ENCODE measurements at regions not wholly inside any gene's neighbourhood (a gene's known extent, or its start where the extent isn't known, plus 50 kb on each side); places are given as distances from the start of the nearest gene placed in this dataset.
"Not testable (repeated sequence)": the region's sequence is repeated elsewhere in the genome, so short reads cannot be mapped to it uniquely, and the experiment has no call there.

DNA sequence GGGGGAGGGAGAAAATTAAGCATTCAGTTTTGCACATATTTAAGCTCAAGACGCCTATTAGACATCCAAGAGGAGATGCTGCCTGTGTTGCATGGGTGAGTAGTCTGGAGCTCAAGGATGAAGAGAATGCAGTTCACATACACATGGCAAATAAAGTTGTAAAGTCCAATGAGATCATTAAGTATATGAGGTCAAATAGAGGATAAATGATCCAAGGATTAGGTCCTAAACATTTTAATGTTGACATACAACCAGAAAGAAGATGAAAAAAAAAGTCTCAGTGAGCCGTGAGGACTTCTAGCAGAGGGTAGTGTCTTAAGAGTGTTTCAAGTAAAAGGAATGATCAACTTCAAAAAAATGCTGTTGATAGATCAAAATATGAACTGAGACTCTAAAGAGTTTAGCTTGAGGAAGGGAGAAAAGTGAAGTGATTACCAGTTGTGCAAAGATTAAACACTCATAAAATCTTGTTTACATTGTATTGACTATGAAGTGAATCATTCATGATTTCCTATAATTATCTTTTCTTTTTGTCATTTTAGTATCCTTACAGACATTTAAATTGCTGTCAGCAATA is 251.8 kb downstream of the ZNF608 start:
- DNase-seq, result no peak
- ChIA-PET CTCF (no interaction called here), POLR2A (no interaction called here)
- WGBS (ENCODE audit: insufficient coverage), result 94% methylated on average over 2 of the region's 2 CpGs
- no peak overlapping the region for H3K27ac ChIP-seq (ENCODE audit: insufficient read depth in 1 of 2, low read depth in 1 of 2, low read length in 2 of 2, poor library complexity in 1 of 2, severe bottlenecking in 2 of 2)
- H3K4me3 ChIP-seq (ENCODE audit: control insufficient read depth in 1 of 7, extremely low read depth in 1 of 7, insufficient read depth in 4 of 7, low read depth in 2 of 7, low read length in 6 of 7), result no peak overlapping the region
- H3K27me3 ChIP-seq (replicated peaks in 2 of 5; ENCODE audit: control insufficient read depth in 4 of 5, insufficient read depth in 5 of 5, low read length in 4 of 5), result no peaks in the 10 kb centered on the region
- H3K4me1 ChIP-seq (ENCODE audit: control extremely low read depth in 1 of 4, control insufficient read depth in 4 of 4, insufficient read depth in 4 of 4, low read length in 3 of 4), result no peaks in the 10 kb centered on the region
- no peaks in the 10 kb centered on the region for H3K36me3 ChIP-seq (ENCODE audit: control insufficient read depth in 4 of 4, insufficient read depth in 4 of 4, low read length in 3 of 4)
- H3K9me3 ChIP-seq (ENCODE audit: control extremely low read depth in 1 of 5, control insufficient read depth in 4 of 5, insufficient read depth in 2 of 5, low read depth in 1 of 5, low read length in 4 of 5), result peaks cover 0 to 12% (median 8%) of the 10 kb centered on the region in 5 experiments

- Histone ChIP-seq H3K4me3 (ENCODE audit: control insufficient read depth in 1 of 7, extremely low read depth in 1 of 7, insufficient read depth in 4 of 7, low read depth in 2 of 7, low read length in 6 of 7) (no peak overlapping the region), H3K27me3 (replicated peaks in 2 of 5; ENCODE audit: control insufficient read depth in 4 of 5, insufficient read depth in 5 of 5, low read length in 4 of 5) (no peaks in the 10 kb centered on the region), H3K36me3 (ENCODE audit: control insufficient read depth in 4 of 4, insufficient read depth in 4 of 4, low read length in 3 of 4) (no peaks in the 10 kb centered on the region), H3K27ac (ENCODE audit: insufficient read depth in 1 of 2, low read depth in 1 of 2, low read length in 2 of 2, poor library complexity in 1 of 2, severe bottlenecking in 2 of 2) (no peak overlapping the region), H3K9me3 (ENCODE audit: control extremely low read depth in 1 of 5, control insufficient read depth in 4 of 5, insufficient read depth in 2 of 5, low read depth in 1 of 5, low read length in 4 of 5) (peaks cover 0 to 14% (median 12%) of the 10 kb centered on the region in 5 experiments), H3K4me1 (ENCODE audit: control extremely low read depth in 1 of 4, control insufficient read depth in 4 of 4, insufficient read depth in 4 of 4, low read length in 3 of 4) (no peaks in the 10 kb centered on the region)
- no peak for DNase-seq
- POLR2A ChIA-PET, result no interaction called here
- WGBS (ENCODE audit: insufficient coverage), result 97% methylated on average over 12 of the region's 13 CpGs
- CTCF ChIA-PET, result no interaction called here
These were observed 253.8 kb downstream of the ZNF608 start for GRCh38 chr5:124492444-124493224.

DNA sequence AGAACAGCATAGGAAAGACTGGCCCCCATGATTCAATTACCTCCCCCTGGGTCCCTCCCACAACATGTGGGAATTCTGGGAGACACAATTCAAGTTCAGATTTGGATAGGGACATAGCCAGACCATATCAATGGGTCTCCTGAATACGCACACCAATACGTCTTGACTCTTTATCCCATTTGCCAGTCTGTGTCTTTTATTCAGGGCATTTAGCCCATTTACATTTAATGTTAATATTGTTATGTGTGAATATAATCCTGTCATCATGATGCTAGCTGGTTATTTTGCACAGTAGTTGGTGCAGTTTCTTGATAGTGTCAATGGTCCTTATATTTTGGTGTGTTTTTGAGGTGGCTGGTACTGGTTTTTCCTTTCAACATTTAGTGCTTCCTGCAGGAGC is 256.1 kb downstream of the ZNF608 start:
- H3K4me3 ChIP-seq (ENCODE audit: control insufficient read depth in 1 of 7, extremely low read depth in 1 of 7, insufficient read depth in 4 of 7, low read depth in 2 of 7, low read length in 6 of 7), result not testable (repeated sequence)

DNA sequence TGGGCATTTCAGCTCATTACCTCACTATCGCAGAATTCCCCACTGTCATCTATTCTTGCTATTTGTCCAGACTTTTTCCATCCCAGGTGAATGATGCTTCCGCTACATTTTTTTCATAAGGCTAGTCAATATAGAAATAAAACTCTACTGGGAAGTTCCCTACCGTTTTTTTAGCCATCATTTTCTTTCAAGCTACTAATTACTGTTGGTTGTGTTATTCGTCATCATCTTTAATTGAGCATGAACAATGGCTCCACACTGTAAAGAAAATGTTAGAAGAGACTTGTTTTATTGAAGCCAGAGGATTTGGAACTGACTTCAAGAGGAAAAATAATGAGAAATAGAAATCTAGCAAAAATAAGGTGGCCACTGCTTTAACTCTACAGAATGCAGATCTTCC is 265.0 kb downstream of the ZNF608 start:
- CTCF ChIA-PET, result interaction anchor here (0.9 kb wide), 1 partner anchor 43 kb away, joined by 3 read pairs; no protein-coding TSS in a partner anchor
- no peaks in the 10 kb centered on the region for H3K4me1 ChIP-seq (ENCODE audit: control extremely low read depth in 1 of 4, control insufficient read depth in 4 of 4, insufficient read depth in 4 of 4, low read length in 3 of 4)

More for the DNA sequence above, 256.1 kb downstream of the ZNF608 start:
- DNase-seq; H3K27ac ChIP-seq (ENCODE audit: insufficient read depth in 1 of 2, low read depth in 1 of 2, low read length in 2 of 2, poor library complexity in 1 of 2, severe bottlenecking in 2 of 2); POLR2A ChIA-PET; H3K4me1 ChIP-seq (ENCODE audit: control extremely low read depth in 1 of 4, control insufficient read depth in 4 of 4, insufficient read depth in 4 of 4, low read length in 3 of 4); CTCF ChIA-PET; H3K27me3 ChIP-seq (replicated peaks in 2 of 5; ENCODE audit: control insufficient read depth in 4 of 5, insufficient read depth in 5 of 5, low read length in 4 of 5); H3K36me3 ChIP-seq (ENCODE audit: control insufficient read depth in 4 of 4, insufficient read depth in 4 of 4, low read length in 3 of 4): not testable (repeated sequence)
- WGBS (ENCODE audit: insufficient coverage), result no CpG with 5 or more reads among the region's 2 CpGs
- peaks cover 0 to 16% (median 12%) of the 10 kb centered on the region in 5 experiments for H3K9me3 ChIP-seq (ENCODE audit: control extremely low read depth in 1 of 5, control insufficient read depth in 4 of 5, insufficient read depth in 2 of 5, low read depth in 1 of 5, low read length in 4 of 5)

GRCh38 chr5:124480964-124481363 is 265.5 kb downstream of the ZNF608 start:
- ChIA-PET CTCF (interaction anchor here (0.9 kb wide), 1 partner anchor 44 kb away, joined by 3 read pairs; no protein-coding TSS in a partner anchor), POLR2A (no interaction called here)
- H3K27me3 ChIP-seq (replicated peaks in 2 of 5; ENCODE audit: control insufficient read depth in 4 of 5, insufficient read depth in 5 of 5, low read length in 4 of 5), result no peaks in the 10 kb centered on the region
- H3K4me3 ChIP-seq (ENCODE audit: control insufficient read depth in 1 of 7, extremely low read depth in 1 of 7, insufficient read depth in 4 of 7, low read depth in 2 of 7, low read length in 6 of 7), result no peak overlapping the region
- H3K36me3 ChIP-seq (ENCODE audit: control insufficient read depth in 4 of 4, insufficient read depth in 4 of 4, low read length in 3 of 4), result no peaks in the 10 kb centered on the region
- no peak overlapping the region for H3K27ac ChIP-seq (ENCODE audit: insufficient read depth in 1 of 2, low read depth in 1 of 2, low read length in 2 of 2, poor library complexity in 1 of 2, severe bottlenecking in 2 of 2)
- DNase-seq, result no peak
- peaks cover 0 to 1% (median 0%) of the 10 kb centered on the region in 5 experiments for H3K9me3 ChIP-seq (ENCODE audit: control extremely low read depth in 1 of 5, control insufficient read depth in 4 of 5, insufficient read depth in 2 of 5, low read depth in 1 of 5, low read length in 4 of 5)
- H3K4me1 ChIP-seq (ENCODE audit: control extremely low read depth in 1 of 4, control insufficient read depth in 4 of 4, insufficient read depth in 4 of 4, low read length in 3 of 4), result no peaks in the 10 kb centered on the region
- WGBS (ENCODE audit: insufficient coverage), result 100% methylated on average over 2 of the region's 5 CpGs

More for the DNA sequence above, 265.0 kb downstream of the ZNF608 start:
- Histone ChIP-seq H3K4me3 (ENCODE audit: control insufficient read depth in 1 of 7, extremely low read depth in 1 of 7, insufficient read depth in 4 of 7, low read depth in 2 of 7, low read length in 6 of 7) (no peak overlapping the region), H3K9me3 (ENCODE audit: control extremely low read depth in 1 of 5, control insufficient read depth in 4 of 5, insufficient read depth in 2 of 5, low read depth in 1 of 5, low read length in 4 of 5) (peaks cover 0 to 1% (median 0%) of the 10 kb centered on the region in 5 experiments), H3K27ac (ENCODE audit: insufficient read depth in 1 of 2, low read depth in 1 of 2, low read length in 2 of 2, poor library complexity in 1 of 2, severe bottlenecking in 2 of 2) (no peak overlapping the region), H3K27me3 (replicated peaks in 2 of 5; ENCODE audit: control insufficient read depth in 4 of 5, insufficient read depth in 5 of 5, low read length in 4 of 5) (no peaks in the 10 kb centered on the region), H3K36me3 (ENCODE audit: control insufficient read depth in 4 of 4, insufficient read depth in 4 of 4, low read length in 3 of 4) (no peaks in the 10 kb centered on the region)
- 100% methylated on average over 3 of the region's 4 CpGs for WGBS (ENCODE audit: insufficient coverage)
- POLR2A ChIA-PET, result no interaction called here
- DNase-seq, result no peak

DNA sequence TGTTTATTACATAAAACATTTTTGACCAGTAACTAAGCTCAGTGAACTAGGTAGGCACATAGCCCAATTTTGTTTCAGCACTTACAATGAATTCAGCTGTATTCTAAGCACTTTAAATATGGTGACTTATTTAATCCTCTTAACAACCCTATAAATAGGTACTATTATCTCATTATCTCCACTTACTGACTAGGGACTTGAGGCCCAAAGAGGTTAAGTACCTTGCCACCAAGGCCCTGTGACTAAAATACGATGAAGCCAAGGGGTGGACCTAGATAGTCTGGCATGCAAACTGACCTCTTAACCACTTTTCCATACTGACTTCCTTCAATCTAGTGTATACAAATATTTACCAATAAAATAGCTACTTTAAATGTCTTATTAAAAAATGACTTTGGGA is 266.4 kb downstream of the ZNF608 start:
- Histone ChIP-seq H3K27ac (ENCODE audit: insufficient read depth in 1 of 2, low read depth in 1 of 2, low read length in 2 of 2, poor library complexity in 1 of 2, severe bottlenecking in 2 of 2) (no peak overlapping the region), H3K4me3 (ENCODE audit: control insufficient read depth in 1 of 7, extremely low read depth in 1 of 7, insufficient read depth in 4 of 7, low read depth in 2 of 7, low read length in 6 of 7) (no peak overlapping the region), H3K36me3 (ENCODE audit: control insufficient read depth in 4 of 4, insufficient read depth in 4 of 4, low read length in 3 of 4) (no peaks in the 10 kb centered on the region), H3K9me3 (ENCODE audit: control extremely low read depth in 1 of 5, control insufficient read depth in 4 of 5, insufficient read depth in 2 of 5, low read depth in 1 of 5, low read length in 4 of 5) (peaks cover 0 to 1% (median 0%) of the 10 kb centered on the region in 5 experiments), H3K27me3 (replicated peaks in 2 of 5; ENCODE audit: control insufficient read depth in 4 of 5, insufficient read depth in 5 of 5, low read length in 4 of 5) (no peaks in the 10 kb centered on the region), H3K4me1 (ENCODE audit: control extremely low read depth in 1 of 4, control insufficient read depth in 4 of 4, insufficient read depth in 4 of 4, low read length in 3 of 4) (no peaks in the 10 kb centered on the region)
- DNase-seq, result no peak
- WGBS (ENCODE audit: insufficient coverage), result 80% methylated on average over 1 of the region's 1 CpG
- ChIA-PET POLR2A (no interaction called here), CTCF (no interaction called here)

GRCh38 chr5:124478264-124478663 is 268.2 kb downstream of the ZNF608 start:
- POLR2A ChIA-PET, result no interaction called here
- Histone ChIP-seq H3K4me3 (ENCODE audit: control insufficient read depth in 1 of 7, extremely low read depth in 1 of 7, insufficient read depth in 4 of 7, low read depth in 2 of 7, low read length in 6 of 7) (no peak overlapping the region), H3K27me3 (replicated peaks in 2 of 5; ENCODE audit: control insufficient read depth in 4 of 5, insufficient read depth in 5 of 5, low read length in 4 of 5) (no peaks in the 10 kb centered on the region), H3K4me1 (ENCODE audit: control extremely low read depth in 1 of 4, control insufficient read depth in 4 of 4, insufficient read depth in 4 of 4, low read length in 3 of 4) (no peaks in the 10 kb centered on the region), H3K27ac (ENCODE audit: insufficient read depth in 1 of 2, low read depth in 1 of 2, low read length in 2 of 2, poor library complexity in 1 of 2, severe bottlenecking in 2 of 2) (no peak overlapping the region), H3K9me3 (ENCODE audit: control extremely low read depth in 1 of 5, control insufficient read depth in 4 of 5, insufficient read depth in 2 of 5, low read depth in 1 of 5, low read length in 4 of 5) (no peaks in the 10 kb centered on the region), H3K36me3 (ENCODE audit: control insufficient read depth in 4 of 4, insufficient read depth in 4 of 4, low read length in 3 of 4) (no peaks in the 10 kb centered on the region)
- no peak for DNase-seq
- WGBS (ENCODE audit: insufficient coverage), result 80% methylated on average over 1 of the region's 1 CpG
- CTCF ChIA-PET, result no interaction called here

All from common myeloid progenitor, CD34-positive (primary cell).